ENCODE measurements at regions not wholly inside any gene's neighbourhood (a gene's known extent, or its start where the extent isn't known, plus 50 kb on each side); places are given as distances from the start of the nearest gene placed in this dataset.

DNA sequence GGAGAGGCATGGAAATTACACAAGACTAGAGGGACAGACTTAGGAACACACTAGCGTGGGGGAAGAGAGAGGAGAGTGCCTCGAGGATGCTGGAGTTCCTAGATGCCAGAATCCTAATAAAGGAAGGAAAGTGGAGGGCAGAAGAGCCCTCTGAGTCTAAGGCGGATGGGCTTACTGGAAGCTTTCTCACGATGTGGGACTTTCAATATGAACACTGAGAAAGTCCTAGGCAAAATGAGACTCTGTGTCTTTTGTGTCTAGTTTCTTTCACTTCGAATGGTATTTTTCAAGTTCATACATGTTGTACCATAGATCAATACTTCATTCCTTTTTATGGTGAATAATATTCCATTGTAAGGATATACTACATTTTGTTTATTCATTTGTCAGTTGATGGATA, 239.4 kb downstream of the NSG2 start:
- BruUV-seq (replicated peaks) = no TSS peak
- intact Hi-C loops (cut with micrococcal nuclease) = no loop called here
- DNase-seq (ENCODE audit: low read depth, low spot score) (no peak), FAIRE-seq (no peak)
- Histone ChIP-seq H3K9me3 (replicated peaks; ENCODE audit: control insufficient read depth, insufficient read depth, low read length) (peaks cover 3% of the 10 kb centered on the region), H3K4me2 (ENCODE audit: insufficient read depth, low read length) (no peak overlapping the region), H3K4me3 (replicated peaks in 1 of 3; ENCODE audit: insufficient read depth in 1 of 3, low read depth in 1 of 3, low read length in 3 of 3) (no peak overlapping the region), H2AFZ (ENCODE audit: low read depth, low read length) (no peak overlapping the region), H3K9ac (replicated peaks; ENCODE audit: extremely low read depth, insufficient read depth, low read length) (no peak overlapping the region), H3K36me3 (ENCODE audit: control insufficient read depth in 2 of 2, extremely low read depth in 1 of 2, insufficient read depth in 2 of 2, low read length in 2 of 2) (no peaks in the 10 kb centered on the region), H3K27me3 (ENCODE audit: control insufficient read depth in 2 of 2, insufficient read depth in 2 of 2, low read length in 2 of 2) (no peaks in the 10 kb centered on the region), H3K4me1 (ENCODE audit: control insufficient read depth, extremely low read depth, insufficient read depth, low read length) (no peaks in the 10 kb centered on the region), H3K79me2 (ENCODE audit: control insufficient read depth, insufficient read depth, low read length) (no peaks in the 10 kb centered on the region), H3K27ac (ENCODE audit: insufficient read depth, low read depth, low read length) (no peak overlapping the region), H4K20me1 (replicated peaks; ENCODE audit: control insufficient read depth, extremely low read depth, insufficient read depth, low read length) (no peaks in the 10 kb centered on the region), H3K9me1 (replicated peaks; ENCODE audit: control insufficient read depth, extremely low read depth, insufficient read depth, low read length) (no peaks in the 10 kb centered on the region)
- POLR2A ChIA-PET = no interaction called here
- TF ChIP-seq POLR2AphosphoS5 (IDR thresholded peaks at IDR 0.05; ENCODE audit: insufficient read depth, low read depth, low read length) = no peak
- no peak for TF ChIP-seq JUN (IDR thresholded peaks at IDR 0.05; ENCODE audit: borderline replicate concordance, insufficient read depth, insufficient read length, low read depth)
- TF ChIP-seq, protein P1, sequence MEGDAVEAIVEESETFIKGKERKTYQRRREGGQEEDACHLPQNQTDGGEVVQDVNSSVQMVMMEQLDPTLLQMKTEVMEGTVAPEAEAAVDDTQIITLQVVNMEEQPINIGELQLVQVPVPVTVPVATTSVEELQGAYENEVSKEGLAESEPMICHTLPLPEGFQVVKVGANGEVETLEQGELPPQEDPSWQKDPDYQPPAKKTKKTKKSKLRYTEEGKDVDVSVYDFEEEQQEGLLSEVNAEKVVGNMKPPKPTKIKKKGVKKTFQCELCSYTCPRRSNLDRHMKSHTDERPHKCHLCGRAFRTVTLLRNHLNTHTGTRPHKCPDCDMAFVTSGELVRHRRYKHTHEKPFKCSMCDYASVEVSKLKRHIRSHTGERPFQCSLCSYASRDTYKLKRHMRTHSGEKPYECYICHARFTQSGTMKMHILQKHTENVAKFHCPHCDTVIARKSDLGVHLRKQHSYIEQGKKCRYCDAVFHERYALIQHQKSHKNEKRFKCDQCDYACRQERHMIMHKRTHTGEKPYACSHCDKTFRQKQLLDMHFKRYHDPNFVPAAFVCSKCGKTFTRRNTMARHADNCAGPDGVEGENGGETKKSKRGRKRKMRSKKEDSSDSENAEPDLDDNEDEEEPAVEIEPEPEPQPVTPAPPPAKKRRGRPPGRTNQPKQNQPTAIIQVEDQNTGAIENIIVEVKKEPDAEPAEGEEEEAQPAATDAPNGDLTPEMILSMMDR (IDR thresholded peaks at IDR 0.05; ENCODE audit: extremely low read depth in 1 of 2, insufficient read depth in 1 of 2, low read depth in 1 of 2, low read length in 2 of 2) = no peak
- CTCF ChIA-PET = no interaction called here
- dilution Hi-C loops (cut with MboI; ENCODE audit: extremely low pct_ligation_motif_present, low sequenced_read_pairs) = no loop called here

DNA sequence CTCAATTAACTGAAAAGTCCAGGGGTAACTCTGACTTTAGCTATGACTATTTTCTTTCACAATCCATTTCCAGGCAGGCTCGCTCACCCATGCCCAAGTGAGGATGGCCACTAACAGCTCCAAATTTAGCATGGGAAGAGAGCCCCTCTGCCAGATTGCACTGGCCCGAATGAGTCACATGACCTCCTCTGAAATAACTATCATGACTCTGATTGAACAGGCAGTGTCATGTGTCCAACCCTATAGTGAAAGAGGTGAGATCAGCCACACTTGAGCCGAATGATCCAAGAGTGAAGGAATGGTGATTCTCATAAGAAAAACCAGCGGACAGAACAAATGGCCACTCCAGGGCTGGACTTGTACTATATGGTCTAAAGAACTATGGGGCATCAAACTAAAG, 242.3 kb downstream of the NSG2 start:
- no peaks in the 10 kb centered on the region for H3K79me2 ChIP-seq (ENCODE audit: control insufficient read depth, insufficient read depth, low read length)
- no peak overlapping the region for H3K27ac ChIP-seq (ENCODE audit: insufficient read depth, low read depth, low read length)
- H2AFZ ChIP-seq (ENCODE audit: low read depth, low read length) = no peak overlapping the region
- peaks cover 3% of the 10 kb centered on the region for H3K9me3 ChIP-seq (replicated peaks; ENCODE audit: control insufficient read depth, insufficient read depth, low read length)
- intact Hi-C loops (cut with micrococcal nuclease) (no loop called here), dilution Hi-C loops (cut with MboI; ENCODE audit: extremely low pct_ligation_motif_present, low sequenced_read_pairs) (no loop called here)
- no peaks in the 10 kb centered on the region for H3K36me3 ChIP-seq (ENCODE audit: control insufficient read depth in 2 of 2, extremely low read depth in 1 of 2, insufficient read depth in 2 of 2, low read length in 2 of 2)
- ChIA-PET CTCF (no interaction called here), POLR2A (no interaction called here)
- no peaks in the 10 kb centered on the region for H3K4me1 ChIP-seq (ENCODE audit: control insufficient read depth, extremely low read depth, insufficient read depth, low read length)
- no peak overlapping the region for H3K9ac ChIP-seq (replicated peaks; ENCODE audit: extremely low read depth, insufficient read depth, low read length)
- H3K4me2 ChIP-seq (ENCODE audit: insufficient read depth, low read length) = no peak overlapping the region
- H3K27me3 ChIP-seq (ENCODE audit: control insufficient read depth in 2 of 2, insufficient read depth in 2 of 2, low read length in 2 of 2) = no peaks in the 10 kb centered on the region
- DNase-seq (ENCODE audit: low read depth, low spot score) (no peak), FAIRE-seq (no peak)
- no TSS peak for BruUV-seq (replicated peaks)
- no peak for TF ChIP-seq EZH2 (IDR thresholded peaks at IDR 0.05; ENCODE audit: borderline replicate concordance, low read depth, low read length, severe bottlenecking)
- TF ChIP-seq GATA2 (IDR thresholded peaks at IDR 0.05; ENCODE audit: insufficient read depth, insufficient read length, low read depth, low read length) = no peak
- H3K9me1 ChIP-seq (replicated peaks; ENCODE audit: control insufficient read depth, extremely low read depth, insufficient read depth, low read length) = no peaks in the 10 kb centered on the region
- H3K4me3 ChIP-seq (replicated peaks in 1 of 3; ENCODE audit: insufficient read depth in 1 of 3, low read depth in 1 of 3, low read length in 3 of 3) = no peak overlapping the region
- H4K20me1 ChIP-seq (replicated peaks; ENCODE audit: control insufficient read depth, extremely low read depth, insufficient read depth, low read length) = no peaks in the 10 kb centered on the region
